Omental fat pad (tissue), 3 donors: ENCODE measurements at regions not wholly inside any gene's neighbourhood (a gene's known extent, or its start where the extent isn't known, plus 50 kb on each side); places are given as distances from the start of the nearest gene placed in this dataset.

Source experiments
- ATAC-seq: fragments of 150-250 bp; one replicate; pipeline ENCODE4 v1.9.1; 2016; ENCODE audit warnings: mild to moderate bottlenecking, moderate library complexity; ENCODE audit not compliant: low FRiP score
- DNase-seq: peaks from one replicate; pipeline ENCODE4 v3.0.0-alpha.2; 2019; ENCODE audit warnings: low spot score
- CTCF ChIP-seq, 3 donors: fragments of 450-650 bp; IDR thresholded peaks; one replicate each; pipeline ENCODE4 v1.5.1; 2016 to 2017; ENCODE audit warnings: antibody characterized with exemption in 3 of 3, mild to moderate bottlenecking in 3 of 3, moderate library complexity in 2 of 3

GRCh38 chr14:83470466-83470865, 1936.8 kb upstream of the SEL1L start:
- DNase-seq = no peak
- TF ChIP-seq CTCF (IDR thresholded peaks at IDR 0.05) = no peak
- no peak for ATAC-seq

GRCh38 chr14:83470959-83471695, 1937.5 kb upstream of the SEL1L start:
- ATAC-seq = no peak
- no peak for DNase-seq
- no peak for TF ChIP-seq CTCF (IDR thresholded peaks at IDR 0.05)

- no peak for TF ChIP-seq CTCF (IDR thresholded peaks at IDR 0.05)
- ATAC-seq = no peak
Measured at GRCh38 chr14:83473416-83474235, 1940.0 kb upstream of the SEL1L start.

GRCh38 chr14:83478741-83479140, 1945.1 kb upstream of the SEL1L start:
- DNase-seq = no peak
- no peak for TF ChIP-seq CTCF (IDR thresholded peaks at IDR 0.05)
- no peak for ATAC-seq

More at GRCh38 chr14:83473416-83474235, 1940.0 kb upstream of the SEL1L start:
- no peak for DNase-seq

- no peak for ATAC-seq
- TF ChIP-seq CTCF (IDR thresholded peaks at IDR 0.05) = no peak
Measured at GRCh38 chr14:83483063-83483462, 1949.4 kb upstream of the SEL1L start.

GRCh38 chr14:83485591-83485990, 1951.9 kb upstream of the SEL1L start:
- no peak for TF ChIP-seq CTCF (IDR thresholded peaks at IDR 0.05)
- ATAC-seq = no peak
- DNase-seq = no peak

More at GRCh38 chr14:83483063-83483462, 1949.4 kb upstream of the SEL1L start:
- no peak for DNase-seq
